Neural progenitor cell (in vitro differentiated cells): ENCODE measurements at regions not wholly inside any gene's neighbourhood (a gene's known extent, or its start where the extent isn't known, plus 50 kb on each side); places are given as distances from the start of the nearest gene placed in this dataset.

ENCODE experiments used
- DNase-seq: peaks from one replicate; pipeline ENCODE4 v3.0.0-alpha.2; 2016; ENCODE audit warnings: low spot score
- H2AFZ ChIP-seq: fragments of 200-600 bp; sonication (generic); replicated peaks from 2 replicates; pipeline ENCODE4 v1.6.1; 2016; ENCODE audit warnings: antibody characterized with exemption
- H3F3A ChIP-seq: fragments of 200-600 bp; sonication (generic); 2 replicates; pipeline ENCODE4 v1.6.1; 2016; ENCODE audit warnings: antibody characterized with exemption, low read depth
- H3K27ac ChIP-seq: fragments of 200-600 bp; sonication (generic); 2 replicates; pipeline ENCODE4 v1.5.1; 2016; ENCODE audit warnings: mild to moderate bottlenecking
- H3K27me3 ChIP-seq: fragments of 200-600 bp; sonication (generic); 2 replicates; pipeline ENCODE4 v1.6.1; 2016; ENCODE audit warnings: mild to moderate bottlenecking, moderate library complexity
- H3K36me3 ChIP-seq: fragments of 200-600 bp; sonication (generic); 2 replicates; pipeline ENCODE4 v1.5.1; 2016
- H3K4me1 ChIP-seq: fragments of 200-600 bp; sonication (generic); 2 replicates; pipeline ENCODE4 v1.6.1; 2016; ENCODE audit warnings: mixed run types
- H3K4me2 ChIP-seq: fragments of 200-600 bp; sonication (generic); 2 replicates; pipeline ENCODE4 v1.6.1; 2016
- H3K4me3 ChIP-seq: fragments of 200-600 bp; sonication (generic); 2 replicates; pipeline ENCODE4 v1.5.1; 2016
- H3K79me2 ChIP-seq: fragments of 200-600 bp; sonication (generic); 2 replicates; pipeline ENCODE4 v1.6.1; 2016; ENCODE audit warnings: low read depth
- H3K9ac ChIP-seq: fragments of 200-600 bp; sonication (generic); 2 replicates; pipeline ENCODE4 v1.6.1; 2016
- H3K9me3 ChIP-seq: fragments of 200-600 bp; sonication (generic); 2 replicates; pipeline ENCODE4 v1.5.1; 2016; ENCODE audit warnings: low read depth
- H4K20me1 ChIP-seq: fragments of 200-600 bp; sonication (generic); 2 replicates; pipeline ENCODE4 v1.6.1; 2016; ENCODE audit warnings: low read depth
- H3K27ac Mint-ChIP-seq: 3 replicates; pipeline ENCODE4 v1.8.0; 2021; ENCODE audit warnings: mixed read lengths
- H3K27me3 Mint-ChIP-seq: 2 replicates; pipeline ENCODE4 v1.8.0; 2022; ENCODE audit warnings: low read depth, mild to moderate bottlenecking, inconsistent platforms, moderate library complexity, mixed read lengths; ENCODE audit not compliant: insufficient read depth
- H3K36me3 Mint-ChIP-seq: 3 replicates; pipeline ENCODE4 v1.8.0; 2021; ENCODE audit warnings: mixed read lengths
- H3K4me1 Mint-ChIP-seq: 3 replicates; pipeline ENCODE4 v1.8.0; 2021; ENCODE audit warnings: mixed read lengths
- H3K4me3 Mint-ChIP-seq: 3 replicates; pipeline ENCODE4 v1.8.0; 2021; ENCODE audit warnings: mild to moderate bottlenecking, moderate library complexity, mixed read lengths
- H3K9me3 Mint-ChIP-seq: 3 replicates; pipeline ENCODE4 v1.8.0; 2020; ENCODE audit warnings: mixed read lengths
- CTCF ChIP-seq: fragments of 200-600 bp; sonication (generic); IDR thresholded peaks from 2 replicates; pipeline ENCODE4 v1.5.1; 2017; ENCODE audit warnings: antibody characterized with exemption, mild to moderate bottlenecking
- EZH2 ChIP-seq: fragments of 200-600 bp; sonication (generic); IDR thresholded peaks from 2 replicates; pipeline ENCODE4 v1.6.1; 2017; ENCODE audit warnings: antibody characterized with exemption, mild to moderate bottlenecking, moderate library complexity
- EZH2phosphoT487 ChIP-seq: fragments of 200-600 bp; sonication (generic); IDR thresholded peaks from 2 replicates; pipeline ENCODE4 v1.6.1; 2017; ENCODE audit warnings: antibody characterized with exemption

GRCh38 chr5:87608385-87608784 is 195.7 kb upstream of the CCNH start:
- Mint-ChIP-seq H3K4me1 (no peaks in the 10 kb centered on the region), H3K27me3 (peaks cover 2% of the 10 kb centered on the region), H3K9me3 (no peaks in the 10 kb centered on the region), H3K27ac (no peak overlapping the region), H3K36me3 (no peaks in the 10 kb centered on the region), H3K4me3 (no peak overlapping the region)
- Histone ChIP-seq H3K9ac (no peak overlapping the region), H3K27me3 (no peaks in the 10 kb centered on the region), H3K27ac (no peak overlapping the region), H4K20me1 (no peaks in the 10 kb centered on the region), H3K4me2 (no peak overlapping the region), H2AFZ (no peak overlapping the region), H3K36me3 (no peaks in the 10 kb centered on the region), H3K79me2 (no peaks in the 10 kb centered on the region), H3K4me1 (peaks cover 4% of the 10 kb centered on the region), H3K4me3 (no peak overlapping the region), H3F3A (no peaks in the 10 kb centered on the region), H3K9me3 (no peaks in the 10 kb centered on the region)
- TF ChIP-seq EZH2 (no peak), CTCF (no peak), EZH2phosphoT487 (no peak)
- no peak for DNase-seq

DNA sequence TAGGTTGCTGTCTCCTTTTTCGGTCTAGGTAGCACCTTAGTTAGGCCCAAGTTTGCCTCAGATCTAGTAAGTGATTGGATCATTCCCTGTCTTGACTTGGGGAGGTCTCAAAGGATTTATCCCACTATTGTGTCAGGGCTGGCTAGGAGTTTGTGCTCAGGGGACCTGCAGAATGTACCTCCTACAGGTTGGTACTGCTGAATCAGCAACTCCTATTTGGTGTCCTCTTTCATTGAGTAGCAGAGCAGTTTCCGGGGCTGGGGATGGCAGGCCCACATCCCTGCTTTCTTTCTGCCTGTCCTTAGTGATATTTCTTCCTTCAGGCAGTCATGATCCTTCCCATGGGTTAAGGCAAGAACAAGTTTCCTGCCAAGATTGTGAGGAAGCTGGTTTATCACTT is 192.9 kb upstream of the CCNH start:
- H3K4me1 Mint-ChIP-seq = no peaks in the 10 kb centered on the region
- peak; percentile 9 for DNase-seq
- Histone ChIP-seq H3K9me3 (no peaks in the 10 kb centered on the region), H3F3A (no peaks in the 10 kb centered on the region), H3K27me3 (no peaks in the 10 kb centered on the region), H3K27ac (no peak overlapping the region), H3K9ac (no peak overlapping the region), H3K4me1 (peaks cover 4% of the 10 kb centered on the region), H4K20me1 (no peaks in the 10 kb centered on the region), H2AFZ (peak overlapping the region; percentile 83), H3K4me2 (no peak overlapping the region), H3K4me3 (no peak overlapping the region), H3K79me2 (no peaks in the 10 kb centered on the region), H3K36me3 (no peaks in the 10 kb centered on the region)
- no peaks in the 10 kb centered on the region for H3K36me3 Mint-ChIP-seq
- TF ChIP-seq EZH2 (no peak), CTCF (no peak), EZH2phosphoT487 (no peak)
- no peak overlapping the region for H3K4me3 Mint-ChIP-seq
- H3K27ac Mint-ChIP-seq = no peak overlapping the region
- peaks cover 2% of the 10 kb centered on the region for H3K27me3 Mint-ChIP-seq
- H3K9me3 Mint-ChIP-seq = no peaks in the 10 kb centered on the region

DNA sequence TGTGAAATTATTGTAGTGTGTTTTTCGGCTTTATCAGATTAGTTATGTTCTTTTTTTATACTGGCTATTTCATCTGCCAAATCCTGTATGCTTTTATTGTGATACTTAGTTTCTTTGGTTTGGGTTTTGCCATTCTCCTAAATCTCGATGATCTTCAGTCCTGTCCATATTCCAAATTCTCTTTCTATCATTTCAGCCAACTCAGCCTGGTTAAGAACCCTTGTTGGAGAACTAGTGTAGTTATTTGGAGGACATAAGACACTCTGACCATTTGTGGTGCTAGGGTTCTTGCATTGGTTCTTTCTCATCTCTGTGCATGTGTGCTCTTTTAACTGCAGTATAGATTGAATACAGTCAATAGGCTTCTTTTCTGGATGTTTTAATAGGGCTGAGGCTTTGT is 187.0 kb upstream of the CCNH start:
- no peaks in the 10 kb centered on the region for H3K36me3 ChIP-seq
- no peaks in the 10 kb centered on the region for H3K4me1 ChIP-seq
- H3K79me2 ChIP-seq = no peaks in the 10 kb centered on the region
- H3K4me3 ChIP-seq = no peak overlapping the region
- Mint-ChIP-seq H3K4me3 (no peak overlapping the region), H3K36me3 (no peaks in the 10 kb centered on the region), H3K27ac (no peak overlapping the region), H3K9me3 (peaks cover 2% of the 10 kb centered on the region), H3K4me1 (no peaks in the 10 kb centered on the region), H3K27me3 (no peaks in the 10 kb centered on the region)
- no peak overlapping the region for H2AFZ ChIP-seq
- no peak overlapping the region for H3K4me2 ChIP-seq
- H4K20me1 ChIP-seq = no peaks in the 10 kb centered on the region
- no peak overlapping the region for H3K27ac ChIP-seq
- no peak overlapping the region for H3K9ac ChIP-seq
- DNase-seq = no peak
- no peaks in the 10 kb centered on the region for H3K9me3 ChIP-seq
- no peaks in the 10 kb centered on the region for H3F3A ChIP-seq
- no peak for TF ChIP-seq EZH2phosphoT487
- TF ChIP-seq EZH2 = no peak
- TF ChIP-seq CTCF = no peak
- no peaks in the 10 kb centered on the region for H3K27me3 ChIP-seq

- no peaks in the 10 kb centered on the region for H3F3A ChIP-seq
- no peak overlapping the region for H3K27ac ChIP-seq
- H3K9me3 Mint-ChIP-seq = peaks cover 2% of the 10 kb centered on the region
- no peak overlapping the region for H3K4me3 ChIP-seq
- no peaks in the 10 kb centered on the region for H3K9me3 ChIP-seq
- H3K36me3 ChIP-seq = no peaks in the 10 kb centered on the region
- no peak for DNase-seq
- no peaks in the 10 kb centered on the region for H3K79me2 ChIP-seq
- H3K9ac ChIP-seq = no peak overlapping the region
- no peak overlapping the region for H2AFZ ChIP-seq
- no peak overlapping the region for H3K4me3 Mint-ChIP-seq
- no peak overlapping the region for H3K27ac Mint-ChIP-seq
- TF ChIP-seq CTCF (no peak), EZH2 (no peak), EZH2phosphoT487 (no peak)
- H3K4me1 Mint-ChIP-seq = no peaks in the 10 kb centered on the region
- no peaks in the 10 kb centered on the region for H3K27me3 Mint-ChIP-seq
- no peaks in the 10 kb centered on the region for H3K27me3 ChIP-seq
- H3K4me1 ChIP-seq = no peaks in the 10 kb centered on the region
- H3K36me3 Mint-ChIP-seq = no peaks in the 10 kb centered on the region
- H3K4me2 ChIP-seq = no peak overlapping the region
- no peaks in the 10 kb centered on the region for H4K20me1 ChIP-seq
Observed at GRCh38 chr5:87598460-87598859, 185.7 kb upstream of the CCNH start.
